ENCODE measurements at regions not wholly inside any gene's neighbourhood (a gene's known extent, or its start where the extent isn't known, plus 50 kb on each side); places are given as distances from the start of the nearest gene placed in this dataset.

GRCh38 chr5:120805131-120805530, 341.0 kb downstream of the PRR16 start:
- TF ChIP-seq CTCF (conservative IDR thresholded peaks at IDR 0.05) (no peak), ZFX (IDR thresholded peaks at IDR 0.05) (no peak)

Data from C4-2B (cell line).